H1 (cell line): ENCODE measurements at regions not wholly inside any gene's neighbourhood (a gene's known extent, or its start where the extent isn't known, plus 50 kb on each side); places are given as distances from the start of the nearest gene placed in this dataset.

ENCODE experiments used
- CTCF ChIA-PET: fragments of 300-600 bp; sonication (Branson Sonifier 250); formaldehyde crosslinking; loops from one replicate; lab custom pipeline; 2021; ENCODE audit not compliant: partially characterized antibody; lab: Charles Lee
- POLR2A ChIA-PET: fragments of 300-600 bp; sonication (Branson Sonifier 250); formaldehyde crosslinking; loops from one replicate; lab custom pipeline; 2021; ENCODE audit warnings: inconsistent platforms; ENCODE audit not compliant: partially characterized antibody; lab: Charles Lee
- DNase-seq, 2 experiments: peaks; one replicate each; pipeline versions ENCODE4 v3.0.0 to v3.0.0-alpha.2; 2010 to 2022; ENCODE audit warnings: low spot score in 2 of 2, low read depth in 1 of 2, mixed read lengths in 1 of 2
- FAIRE-seq: peaks from 2 replicates; lab custom pipeline; 2011; peaks lifted over from hg19 to GRCh38; lab: Jason Lieb, UNC
- H2AFZ ChIP-seq: 2 replicates; pipeline ENCODE4 v1.8.1; 2012; ENCODE audit warnings: low read length, inconsistent platforms
- H2AK5ac ChIP-seq: 2 replicates; pipeline ENCODE4 v1.6.1; 2013; ENCODE audit warnings: low read depth, low read length
- H2BK120ac ChIP-seq: replicated peaks from 2 replicates; pipeline ENCODE3; 2013; ENCODE audit warnings: low read depth, low read length, inconsistent platforms
- H2BK12ac ChIP-seq: 2 replicates; pipeline ENCODE4 v1.6.1; 2013; ENCODE audit warnings: low read depth, low read length
- H2BK15ac ChIP-seq: 2 replicates; pipeline ENCODE4 v1.6.1; 2013; ENCODE audit warnings: low read length
- H2BK20ac ChIP-seq: 2 replicates; pipeline ENCODE4 v1.6.1; 2013; ENCODE audit warnings: low read length
- H2BK5ac ChIP-seq: 2 replicates; pipeline ENCODE4 v1.6.1; 2013; ENCODE audit warnings: low read depth, low read length
- H3K14ac ChIP-seq: 2 replicates; pipeline ENCODE4 v1.6.1; 2013; ENCODE audit warnings: inconsistent platforms; ENCODE audit not compliant: insufficient read length
- H3K18ac ChIP-seq: 2 replicates; pipeline ENCODE4 v1.6.1; 2013; ENCODE audit warnings: low read length; ENCODE audit errors: extremely low read depth
- H3K23ac ChIP-seq: 2 replicates; pipeline ENCODE4 v1.6.1; 2013; ENCODE audit warnings: inconsistent platforms; ENCODE audit not compliant: insufficient read length
- H3K23me2 ChIP-seq: 2 replicates; pipeline ENCODE4 v1.6.1; 2013; ENCODE audit warnings: low read depth, low read length
- H3K27ac ChIP-seq: 2 replicates; pipeline ENCODE4 v1.6.1; 2011; ENCODE audit warnings: low read depth, low read length, inconsistent platforms
- H3K27me3 ChIP-seq, 4 experiments: replicated peaks in 1 of 4; 1 replicate in 1 of 4; 2 replicates in 3 of 4; pipeline versions ENCODE4 v1.6.1 to v1.8.1; 2011 to 2013; ENCODE audit warnings: low read length in 3 of 4, mild to moderate bottlenecking in 3 of 4, inconsistent platforms in 2 of 4, mixed read lengths in 2 of 4, moderate library complexity in 1 of 4; ENCODE audit not compliant: control insufficient read depth in 3 of 4, insufficient read depth in 3 of 4; ENCODE audit errors: extremely low read depth in 1 of 4
- H3K36me3 ChIP-seq, 4 experiments: 2 replicates each; pipeline versions ENCODE4 v1.6.1 to v1.8.1; 2011 to 2013; ENCODE audit warnings: mild to moderate bottlenecking in 4 of 4, low read length in 3 of 4, moderate library complexity in 2 of 4, control low read depth in 1 of 4, inconsistent platforms in 1 of 4; ENCODE audit not compliant: insufficient read depth in 4 of 4, control insufficient read depth in 2 of 4
- H3K4ac ChIP-seq: replicated peaks from 2 replicates; pipeline ENCODE3; 2013; ENCODE audit warnings: low read length, low read depth, mixed read lengths, inconsistent platforms; ENCODE audit not compliant: insufficient read length
- H3K4me1 ChIP-seq, 4 experiments: replicated peaks in 1 of 4; 1 replicate in 1 of 4; 2 replicates in 3 of 4; pipeline versions ENCODE4 v1.6.1 to v1.8.1; 2011 to 2013; ENCODE audit warnings: low read length in 3 of 4, inconsistent platforms in 2 of 4, mixed read lengths in 1 of 4; ENCODE audit not compliant: insufficient read depth in 4 of 4, control insufficient read depth in 3 of 4
- H3K4me2 ChIP-seq, 2 experiments: 2 replicates each; pipeline versions ENCODE4 v1.6.1 to v1.8.1; 2011 to 2013; ENCODE audit warnings: low read depth in 2 of 2, low read length in 2 of 2, control low read depth in 1 of 2, inconsistent platforms in 1 of 2, mild to moderate bottlenecking in 1 of 2; ENCODE audit not compliant: insufficient read depth in 1 of 2
- H3K4me3 ChIP-seq, 4 experiments: fragments of 200-600, 300-600 bp in 1 of 4; sonication (generic), shearing (Covaris generic), sonication (Bioruptor Twin) in 1 of 4; 2 replicates each; pipeline versions ENCODE4 v1.5.1 to v1.8.1; 2011 to 2016; ENCODE audit warnings: low read length in 4 of 4, low read depth in 3 of 4, control low read depth in 2 of 4, inconsistent platforms in 2 of 4, mild to moderate bottlenecking in 2 of 4, mixed read lengths in 1 of 4, moderate library complexity in 1 of 4; ENCODE audit not compliant: insufficient read depth in 2 of 4; ENCODE audit errors: extremely low read depth in 1 of 4
- H3K56ac ChIP-seq: replicated peaks from 2 replicates; pipeline ENCODE3; 2013; ENCODE audit warnings: low read depth, mild to moderate bottlenecking, mixed read lengths, low read length, inconsistent platforms; ENCODE audit not compliant: insufficient read length
- H3K79me1 ChIP-seq: 2 replicates; pipeline ENCODE4 v1.6.1; 2013; ENCODE audit warnings: low read depth, low read length, control low read depth
- H3K79me2 ChIP-seq, 2 experiments: 2 replicates each; pipeline versions ENCODE4 v1.6.1 to v1.8.1; 2012 to 2013; ENCODE audit warnings: low read length in 2 of 2, mild to moderate bottlenecking in 2 of 2, inconsistent platforms in 1 of 2; ENCODE audit not compliant: insufficient read depth in 2 of 2, control insufficient read depth in 1 of 2
- H3K9ac ChIP-seq, 4 experiments: replicated peaks in 1 of 4; 1 replicate in 1 of 4; 2 replicates in 3 of 4; pipeline versions ENCODE4 v1.6.1 to v1.8.1; 2011 to 2013; ENCODE audit warnings: low read depth in 3 of 4, low read length in 3 of 4, control low read depth in 2 of 4, mild to moderate bottlenecking in 2 of 4, moderate library complexity in 2 of 4, inconsistent platforms in 1 of 4; ENCODE audit errors: extremely low read depth in 1 of 4
- H3K9me3 ChIP-seq, 2 experiments: 2 replicates each; pipeline versions ENCODE4 v1.6.1 to v1.8.1; 2012 to 2013; ENCODE audit warnings: mild to moderate bottlenecking in 2 of 2, moderate library complexity in 2 of 2, control low read depth in 1 of 2, inconsistent platforms in 1 of 2, low read depth in 1 of 2, low read length in 1 of 2, mixed read lengths in 1 of 2; ENCODE audit not compliant: insufficient read depth in 2 of 2
- H4K20me1 ChIP-seq, 2 experiments: replicated peaks in 1 of 2; 2 replicates each; pipeline versions ENCODE3 to v1.8.1; 2011 to 2013; ENCODE audit warnings: inconsistent platforms in 2 of 2, low read length in 2 of 2, mild to moderate bottlenecking in 1 of 2; ENCODE audit not compliant: insufficient read depth in 2 of 2, control insufficient read depth in 1 of 2
- H4K5ac ChIP-seq: 2 replicates; pipeline ENCODE4 v1.6.1; 2013; ENCODE audit warnings: low read length, low read depth, mixed read lengths, inconsistent platforms; ENCODE audit not compliant: insufficient read length
- H4K8ac ChIP-seq: 2 replicates; pipeline ENCODE4 v1.8.0; 2013; ENCODE audit warnings: mild to moderate bottlenecking, moderate library complexity, low read length, inconsistent platforms; ENCODE audit not compliant: insufficient read depth; ENCODE audit errors: extremely low read depth
- H4K91ac ChIP-seq: replicated peaks from 2 replicates; pipeline ENCODE3; 2013; ENCODE audit warnings: low read length, mixed read lengths, inconsistent platforms; ENCODE audit not compliant: insufficient read length
- BCL11A ChIP-seq, 2 experiments: IDR thresholded peaks; one replicate each; pipeline ENCODE4 v1.6.1; 2011; ENCODE audit warnings: low read depth in 2 of 2, low read length in 2 of 2, mild to moderate bottlenecking in 2 of 2
- BRCA1 ChIP-seq: IDR thresholded peaks from 2 replicates; pipeline ENCODE4 v1.6.1; 2012; ENCODE audit warnings: low read depth, low read length, improper control_type of control experiment
- CBX8 ChIP-seq: fragments of 300-800, 300-1000 bp; sonication (generic); IDR thresholded peaks from 2 replicates; pipeline ENCODE4 v1.7.1; 2016; ENCODE audit warnings: low read depth, low read length, borderline replicate concordance
- CEBPB ChIP-seq: IDR thresholded peaks from 2 replicates; pipeline ENCODE4 v1.6.1; 2012; ENCODE audit warnings: low read depth, low read length
- EGR1 ChIP-seq: IDR thresholded peaks from 2 replicates; pipeline ENCODE4 v1.6.1; 2011; ENCODE audit warnings: low read depth, low read length, borderline replicate concordance
- GABPA ChIP-seq: IDR thresholded peaks from 2 replicates; pipeline ENCODE4 v1.6.1; 2011; ENCODE audit warnings: mild to moderate bottlenecking, low read length, moderate library complexity, borderline replicate concordance; ENCODE audit not compliant: insufficient read depth
- HDAC2 ChIP-seq, 2 experiments: fragments of 300-600 bp in 1 of 2; sonication (generic) in 1 of 2; IDR thresholded peaks; 2 replicates each; pipeline ENCODE4 v1.6.1; 2011 to 2012; ENCODE audit warnings: low read depth in 2 of 2, low read length in 2 of 2, mild to moderate bottlenecking in 2 of 2, moderate library complexity in 2 of 2, borderline replicate concordance in 1 of 2, inconsistent platforms in 1 of 2
- JUN ChIP-seq: IDR thresholded peaks from 2 replicates; pipeline ENCODE4 v1.6.1; 2011; ENCODE audit warnings: low read depth, mild to moderate bottlenecking, improper control_type of control experiment, low read length
- NRF1 ChIP-seq: IDR thresholded peaks from 2 replicates; pipeline ENCODE4 v1.6.1; 2011; ENCODE audit warnings: mild to moderate bottlenecking, low read depth, low read length, improper control_type of control experiment
- RBBP5 ChIP-seq: IDR thresholded peaks from 2 replicates; pipeline ENCODE4 v1.7.1; 2012; ENCODE audit warnings: low read depth, mild to moderate bottlenecking, inconsistent platforms, low read length, moderate library complexity, borderline replicate concordance
- RFX5 ChIP-seq: IDR thresholded peaks from 2 replicates; pipeline ENCODE4 v1.6.1; 2011; ENCODE audit warnings: low read depth, low read length, improper control_type of control experiment, borderline replicate concordance
- RNF2 ChIP-seq: fragments of 200-900, 300-1000 bp; sonication (generic); IDR thresholded peaks from 2 replicates; pipeline ENCODE4 v1.7.1; 2016; ENCODE audit warnings: borderline replicate concordance, low read depth, mild to moderate bottlenecking, antibody characterized with exemption, low read length; ENCODE audit not compliant: poor library complexity, severe bottlenecking; ENCODE audit errors: missing control alignments
- SP1 ChIP-seq: IDR thresholded peaks from 2 replicates; pipeline ENCODE4 v1.6.1; 2011; ENCODE audit warnings: low read depth, low read length
- USF2 ChIP-seq: IDR thresholded peaks from 2 replicates; pipeline ENCODE4 v1.6.1; 2011; ENCODE audit warnings: low read length, improper control_type of control experiment
- WGBS, 2 experiments: shearing (Covaris generic) in 1 of 2; methylation state at CpG; one replicate each; pipeline versions ENCODE4 v1.1.6 to v1.1.7; 2013 to 2015; ENCODE audit warnings: low lambda C conversion rate in 2 of 2, mixed read lengths in 2 of 2, inconsistent platforms in 1 of 2, low coverage in 1 of 2, missing lambda C conversion rate in 1 of 2; ENCODE audit not compliant: insufficient replicate concordance in 2 of 2, insufficient coverage in 1 of 2, insufficient read length in 1 of 2; ENCODE audit errors: extremely low coverage in 1 of 2, missing lambda C conversion rate in 1 of 2; 5-methylcytosine and 5-hydroxymethylcytosine counted together

GRCh38 chr4:140808256-140808655, 52.1 kb upstream of the TBC1D9 start:
- Histone ChIP-seq H3K4me2 (no peak overlapping the region), H3K4me3 (no peak overlapping the region), H3K14ac (no peak overlapping the region), H3K56ac (no peak overlapping the region), H3K18ac (no peak overlapping the region), H3K27me3 (no peaks in the 10 kb centered on the region), H2AK5ac (no peak overlapping the region), H3K36me3 (no peaks in the 10 kb centered on the region), H4K8ac (no peak overlapping the region), H3K23ac (no peak overlapping the region), H2AFZ (no peak overlapping the region), H3K79me1 (no peaks in the 10 kb centered on the region), H4K5ac (no peak overlapping the region), H3K79me2 (no peaks in the 10 kb centered on the region), H3K9ac (no peak overlapping the region), H2BK15ac (no peak overlapping the region), H2BK20ac (no peak overlapping the region), H2BK120ac (no peak overlapping the region), H3K4me1 (no peaks in the 10 kb centered on the region; a peak in 1 of 7 replicates), H4K91ac (no peak overlapping the region), H3K4ac (no peak overlapping the region), H3K9me3 (no peaks in the 10 kb centered on the region), H4K20me1 (no peaks in the 10 kb centered on the region), H2BK5ac (no peak overlapping the region), H2BK12ac (no peak overlapping the region), H3K27ac (no peak overlapping the region), H3K23me2 (no peaks in the 10 kb centered on the region; the same call in 1 of the 2 replicates)
- FAIRE-seq (no peak), DNase-seq (no peak)
- CTCF ChIA-PET, result no interaction called here
- 88% methylated on average over 7 of the region's 7 CpGs; no CpG with 5 or more reads in 1 of the 2 experiments for WGBS, 2 experiments
- POLR2A ChIA-PET, result no interaction called here
- no peak for TF ChIP-seq HDAC2 (IDR thresholded peaks at IDR 0.05; ENCODE audit: borderline replicate concordance in 1 of 2, low read depth in 2 of 2, low read length in 2 of 2)
- TF ChIP-seq NRF1, result no peak
- TF ChIP-seq CBX8, result no peak
- no peak for TF ChIP-seq BCL11A (IDR thresholded peaks at IDR 0.05; ENCODE audit: low read depth in 2 of 2, low read length in 2 of 2)
- no peak for TF ChIP-seq RNF2
- no peak for TF ChIP-seq RFX5
- TF ChIP-seq BRCA1, result no peak
- no peak for TF ChIP-seq USF2
- no peak for TF ChIP-seq SP1
- no peak for TF ChIP-seq JUN
- no peak for TF ChIP-seq RBBP5
- TF ChIP-seq EGR1, result no peak
- no peak for TF ChIP-seq CEBPB
- no peak for TF ChIP-seq GABPA
